ENCODE measurements at regions not wholly inside any gene's neighbourhood (a gene's known extent, or its start where the extent isn't known, plus 50 kb on each side); places are given as distances from the start of the nearest gene placed in this dataset.

- FAIRE-seq = no peak
These were observed 294.6 kb downstream of the CDH26 start for GRCh38 chr20:60252866-60253265.

- FAIRE-seq = no peak
These were observed 295.2 kb downstream of the CDH26 start for GRCh38 chr20:60253471-60253870.

GRCh38 chr20:60254901-60255411 is 296.7 kb downstream of the CDH26 start:
- no peak for FAIRE-seq

- no peak for FAIRE-seq
These were observed 297.2 kb downstream of the CDH26 start for GRCh38 chr20:60255415-60255814.

- FAIRE-seq = no peak
These were observed 297.6 kb downstream of the CDH26 start for GRCh38 chr20:60255866-60256265.

GRCh38 chr20:60256811-60257210 is 298.6 kb downstream of the CDH26 start:
- FAIRE-seq = no peak

GRCh38 chr20:60257671-60258070 is 299.4 kb downstream of the CDH26 start:
- FAIRE-seq = no peak

- no peak for FAIRE-seq
These were observed 300.1 kb downstream of the CDH26 start for GRCh38 chr20:60258255-60258863.

- no peak for FAIRE-seq
These were observed 303.1 kb downstream of the CDH26 start for GRCh38 chr20:60261333-60261732.

- no peak for FAIRE-seq
These were observed 304.9 kb downstream of the CDH26 start for GRCh38 chr20:60262967-60263603.

GRCh38 chr20:60263725-60264709 is 305.8 kb downstream of the CDH26 start:
- no peak for FAIRE-seq

- FAIRE-seq = no peak
These were observed 308.1 kb downstream of the CDH26 start for GRCh38 chr20:60266177-60266823.

- FAIRE-seq = no peak
These were observed 310.3 kb downstream of the CDH26 start for GRCh38 chr20:60268491-60268890.

- FAIRE-seq = no peak
These were observed 311.4 kb downstream of the CDH26 start for GRCh38 chr20:60269573-60270162.

GRCh38 chr20:60270341-60270740 is 312.1 kb downstream of the CDH26 start:
- no peak for FAIRE-seq

GRCh38 chr20:60271597-60271996 is 313.4 kb downstream of the CDH26 start:
- no peak for FAIRE-seq

- no peak for FAIRE-seq
These were observed 314.6 kb downstream of the CDH26 start for GRCh38 chr20:60272790-60273189.

- no peak for FAIRE-seq
These were observed 316.5 kb downstream of the CDH26 start for GRCh38 chr20:60274717-60275116.

GRCh38 chr20:60281295-60281694 is 323.1 kb downstream of the CDH26 start:
- no peak for FAIRE-seq

GRCh38 chr20:60283281-60283680 is 325.1 kb downstream of the CDH26 start:
- no peak for FAIRE-seq

GRCh38 chr20:60286764-60287163 is 328.5 kb downstream of the CDH26 start:
- no peak for FAIRE-seq

GRCh38 chr20:60288945-60289344 is 330.7 kb downstream of the CDH26 start:
- FAIRE-seq = no peak

Data from G401.6 (cell line).